ENCODE measurements at regions not wholly inside any gene's neighbourhood (a gene's known extent, or its start where the extent isn't known, plus 50 kb on each side); places are given as distances from the start of the nearest gene placed in this dataset.
A peak's percentile ranks its signal among the peaks of the same experiment; 100 is the strongest.

DNA sequence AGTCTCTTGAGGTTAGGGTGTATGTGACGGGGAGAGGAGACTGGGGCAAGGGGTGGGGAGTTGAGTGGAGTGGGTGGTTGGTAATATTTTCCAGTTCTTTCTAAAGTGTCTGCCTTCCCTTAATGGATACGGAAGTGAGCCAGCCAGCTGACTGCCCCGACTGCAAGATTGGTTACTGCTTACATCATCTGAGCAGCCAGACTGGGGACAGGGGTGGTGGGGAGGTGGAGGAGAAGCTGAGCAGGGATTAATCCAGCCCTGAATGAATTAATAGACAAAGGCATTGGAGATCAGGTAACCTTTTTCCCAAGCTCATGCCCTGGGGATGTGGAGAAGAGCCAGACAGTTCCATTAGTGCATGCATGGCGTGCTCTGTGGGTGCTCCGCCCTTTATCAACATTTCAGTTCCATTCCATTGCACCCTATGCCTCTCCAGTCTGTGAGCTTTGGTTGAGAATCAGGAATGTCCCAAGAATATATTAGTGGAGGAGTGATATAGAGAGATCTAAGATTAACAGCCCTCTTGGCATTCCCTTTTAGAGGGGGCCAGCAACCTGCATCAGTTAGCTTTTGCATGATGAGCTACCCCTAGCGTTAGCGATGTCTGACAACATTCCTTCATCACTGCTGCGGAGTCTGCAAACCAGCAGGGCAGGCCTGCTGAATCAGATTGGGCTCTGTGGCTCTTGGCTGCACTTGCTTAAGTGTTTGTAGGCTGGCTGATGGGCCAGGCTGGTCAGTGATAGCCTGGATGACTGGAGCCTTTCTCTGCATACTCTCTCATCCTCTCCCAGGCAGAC, 67.4 kb downstream of the TNP1 start:
- Histone ChIP-seq H3K23me2 (ENCODE audit: low read depth, low read length) (no peaks in the 10 kb centered on the region), H4K8ac (ENCODE audit: extremely low read depth, insufficient read depth, low read length) (no peak overlapping the region), H3K18ac (ENCODE audit: extremely low read depth, low read length) (no peak overlapping the region), H4K91ac (replicated peaks; ENCODE audit: insufficient read length, low read length) (no peak overlapping the region), H4K20me1 (replicated peaks in 1 of 2; ENCODE audit: control insufficient read depth in 1 of 2, insufficient read depth in 2 of 2, low read length in 2 of 2) (no peaks in the 10 kb centered on the region), H2BK12ac (ENCODE audit: low read depth, low read length) (no peak overlapping the region), H3K36me3 (ENCODE audit: control insufficient read depth in 2 of 4, insufficient read depth in 4 of 4, low read length in 3 of 4) (no peaks in the 10 kb centered on the region), H3K4me1 (replicated peaks in 1 of 4; ENCODE audit: control insufficient read depth in 3 of 4, insufficient read depth in 4 of 4, low read length in 3 of 4) (peaks cover 0 to 4% (median 2%) of the 10 kb centered on the region in 4 experiments; a peak in 3 of 7 replicates), H2AFZ (ENCODE audit: low read length) (peak overlapping the region; percentile 62; the same call in 1 of the 2 replicates), H2BK20ac (ENCODE audit: low read length) (no peak overlapping the region), H2BK15ac (ENCODE audit: low read length) (no peak overlapping the region), H3K27ac (ENCODE audit: low read depth, low read length) (no peak overlapping the region), H3K4me3 (ENCODE audit: extremely low read depth in 1 of 4, insufficient read depth in 2 of 4, low read depth in 3 of 4, low read length in 4 of 4) (no peak overlapping the region), H3K79me2 (ENCODE audit: control insufficient read depth in 1 of 2, insufficient read depth in 2 of 2, low read length in 2 of 2) (no peaks in the 10 kb centered on the region), H3K9ac (replicated peaks in 1 of 4; ENCODE audit: extremely low read depth in 1 of 4, low read depth in 3 of 4, low read length in 3 of 4) (no peak overlapping the region), H3K56ac (replicated peaks; ENCODE audit: insufficient read length, low read depth, low read length) (no peak overlapping the region), H3K23ac (ENCODE audit: insufficient read length) (no peak overlapping the region), H4K5ac (ENCODE audit: insufficient read length, low read depth, low read length) (no peak overlapping the region), H3K14ac (ENCODE audit: insufficient read length) (no peak overlapping the region), H3K79me1 (ENCODE audit: low read depth, low read length) (no peaks in the 10 kb centered on the region), H3K4me2 (ENCODE audit: insufficient read depth in 1 of 2, low read depth in 2 of 2, low read length in 2 of 2) (no peak overlapping the region), H3K4ac (replicated peaks; ENCODE audit: insufficient read length, low read depth, low read length) (no peak overlapping the region), H3K9me3 (ENCODE audit: insufficient read depth in 2 of 2, low read depth in 1 of 2, low read length in 1 of 2) (no peaks in the 10 kb centered on the region), H2BK5ac (ENCODE audit: low read depth, low read length) (no peak overlapping the region), H2BK120ac (replicated peaks; ENCODE audit: low read depth, low read length) (no peak overlapping the region), H3K27me3 (replicated peaks in 1 of 4; ENCODE audit: control insufficient read depth in 3 of 4, extremely low read depth in 1 of 4, insufficient read depth in 3 of 4, low read length in 3 of 4) (no peaks in the 10 kb centered on the region; a peak in 1 of 7 replicates), H2AK5ac (ENCODE audit: low read depth, low read length) (no peak overlapping the region)
- 71% methylated on average over 7 of the region's 8 CpGs; no CpG with 5 or more reads in 1 of the 2 experiments for WGBS, 2 experiments (ENCODE audit: extremely low coverage in 1 of 2, insufficient coverage in 1 of 2, insufficient read length in 1 of 2, insufficient replicate concordance in 2 of 2, low coverage in 1 of 2, low lambda C conversion rate in 2 of 2, missing lambda C conversion rate in 1 of 2)
- ChIA-PET CTCF (ENCODE audit: partially characterized antibody) (interaction anchor here (0.9 to 3.6 kb wide), 14 partner anchors 10 to 374 kb away, joined by 3 to 16 read pairs (median 4); partner anchors contain the start of gene IGFBP5), POLR2A (ENCODE audit: partially characterized antibody) (no interaction called here)
- FAIRE-seq (no peak), DNase-seq (ENCODE audit: low read depth in 1 of 2, low spot score in 2 of 2) (no peak)
- TF ChIP-seq TEAD4 (IDR thresholded peaks at IDR 0.05; ENCODE audit: low read depth, low read length), result peak; percentile 32; the same call in 1 of the 2 replicates
- TF ChIP-seq CTCF (IDR thresholded peaks at IDR 0.05; ENCODE audit: control extremely low read depth in 1 of 3, insufficient read depth in 1 of 3, low read depth in 1 of 3, low read length in 3 of 3), result peak in 1 of 3 experiments; percentile 14; a peak in 1 of 4 replicates
- no peak for TF ChIP-seq POLR2AphosphoS5 (IDR thresholded peaks at IDR 0.05; ENCODE audit: low read depth, low read length)

All from H1 (cell line).